Upper lobe of right lung (tissue), 1 donor: ENCODE measurements at regions not wholly inside any gene's neighbourhood (a gene's known extent, or its start where the extent isn't known, plus 50 kb on each side); places are given as distances from the start of the nearest gene placed in this dataset.

Experiments
- ATAC-seq: fragments of 200-7000 bp; cut with Tn5 transposase; one replicate; pipeline ENCODE4 v1.9.1; 2020; ENCODE audit warnings: mild to moderate bottlenecking, moderate library complexity
- DNase-seq: peaks from one replicate; pipeline ENCODE4 v3.0.0-alpha.2; 2020
- H3K27ac ChIP-seq: fragments of 200-600 bp; one replicate; pipeline ENCODE4 v1.8.0; 2022
- H3K27me3 ChIP-seq: fragments of 200-600 bp; one replicate; pipeline ENCODE4 v1.8.0; 2022; ENCODE audit warnings: mild to moderate bottlenecking
- H3K36me3 ChIP-seq: fragments of 200-600 bp; one replicate; pipeline ENCODE4 v1.8.0; 2022
- H3K4me1 ChIP-seq: fragments of 200-600 bp; one replicate; pipeline ENCODE4 v1.8.0; 2022
- H3K4me3 ChIP-seq: fragments of 200-600 bp; one replicate; pipeline ENCODE4 v1.8.0; 2022; ENCODE audit warnings: mild to moderate bottlenecking
- H3K9me3 ChIP-seq: fragments of 200-600 bp; one replicate; pipeline ENCODE4 v1.8.0; 2022
- CTCF ChIP-seq: fragments of 200-600 bp; IDR thresholded peaks from one replicate; pipeline ENCODE4 v1.8.0; 2022; ENCODE audit warnings: antibody characterized with exemption
- intact Hi-C: fragments of 100-400 bp; cut with DNase I; formaldehyde crosslinking; loops from one replicate; pipeline ENCODE4 v1.11.0; 2022
- donor health status: DM: no; HTN: yes; CAD: no; lungs with severe emphysema.

GRCh38 chr10:27622596-27622995 lies 118.5 kb downstream of the RAB18 start:
- H3K27me3 ChIP-seq: peaks cover 8% of the 10 kb centered on the region
- DNase-seq (no peak), ATAC-seq (no peak)
- no peaks in the 10 kb centered on the region for H3K9me3 ChIP-seq
- H3K36me3 ChIP-seq: no peaks in the 10 kb centered on the region
- intact Hi-C loops: no loop called here
- TF ChIP-seq CTCF: no peak
- no peaks in the 10 kb centered on the region for H3K4me1 ChIP-seq
- H3K27ac ChIP-seq: no peak overlapping the region
- no peak overlapping the region for H3K4me3 ChIP-seq
